HG02884 (cell line): ENCODE measurements at regions not wholly inside any gene's neighbourhood (a gene's known extent, or its start where the extent isn't known, plus 50 kb on each side); places are given as distances from the start of the nearest gene placed in this dataset.
"Not testable (repeated sequence)": the region's sequence is repeated elsewhere in the genome, so short reads cannot be mapped to it uniquely, and the experiment has no call there.

ENCODE experiments used
- ATAC-seq: cut with Tn5 transposase; IDR thresholded peaks from one replicate; pipeline ENCODE4 v1.9.1; 2021; ENCODE audit warnings: mild to moderate bottlenecking, moderate library complexity; ENCODE audit not compliant: unreplicated experiment

- ATAC-seq: not testable (repeated sequence)
These were observed 190.3 kb downstream of the RAB11FIP2 start for GRCh38 chr10:117856426-117856825.

GRCh38 chr10:117860135-117860534 lies 186.6 kb downstream of the RAB11FIP2 start:
- ATAC-seq: no peak

GRCh38 chr10:117860823-117861222 lies 185.9 kb downstream of the RAB11FIP2 start:
- no peak for ATAC-seq

GRCh38 chr10:117861329-117861728 lies 185.4 kb downstream of the RAB11FIP2 start:
- no peak for ATAC-seq

GRCh38 chr10:117863771-117864170 lies 183.0 kb downstream of the RAB11FIP2 start:
- ATAC-seq: no peak

GRCh38 chr10:117865945-117866344 lies 180.8 kb downstream of the RAB11FIP2 start:
- ATAC-seq: no peak

- ATAC-seq: no peak
These were observed 178.6 kb downstream of the RAB11FIP2 start for GRCh38 chr10:117868151-117868550.

GRCh38 chr10:117875793-117876192 lies 170.9 kb downstream of the RAB11FIP2 start:
- no peak for ATAC-seq

- ATAC-seq: no peak
These were observed 170.5 kb downstream of the RAB11FIP2 start for GRCh38 chr10:117876210-117876609.

GRCh38 chr10:117878626-117879025 lies 168.1 kb downstream of the RAB11FIP2 start:
- ATAC-seq: no peak

- ATAC-seq: no peak
These were observed 162.6 kb downstream of the RAB11FIP2 start for GRCh38 chr10:117884093-117884492.

- ATAC-seq: no peak
These were observed 162.1 kb downstream of the RAB11FIP2 start for GRCh38 chr10:117884592-117884991.

GRCh38 chr10:117885206-117885829 lies 161.4 kb downstream of the RAB11FIP2 start:
- ATAC-seq: no peak

- ATAC-seq: no peak
These were observed 160.0 kb downstream of the RAB11FIP2 start for GRCh38 chr10:117886766-117887165.

GRCh38 chr10:117889664-117890063 lies 157.1 kb downstream of the RAB11FIP2 start:
- no peak for ATAC-seq

- no peak for ATAC-seq
These were observed 154.0 kb downstream of the RAB11FIP2 start for GRCh38 chr10:117892681-117893220.

GRCh38 chr10:117894339-117894738 lies 152.4 kb downstream of the RAB11FIP2 start:
- no peak for ATAC-seq

- no peak for ATAC-seq
These were observed 150.2 kb downstream of the RAB11FIP2 start for GRCh38 chr10:117896517-117896916.

GRCh38 chr10:117899181-117899683 lies 147.5 kb downstream of the RAB11FIP2 start:
- ATAC-seq: no peak

GRCh38 chr10:117900280-117900679 lies 146.5 kb downstream of the RAB11FIP2 start:
- ATAC-seq: no peak

- no peak for ATAC-seq
These were observed 142.9 kb downstream of the RAB11FIP2 start for GRCh38 chr10:117903854-117904253.

GRCh38 chr10:117905404-117905803 lies 141.3 kb downstream of the RAB11FIP2 start:
- ATAC-seq: no peak

- no peak for ATAC-seq
These were observed 135.1 kb downstream of the RAB11FIP2 start for GRCh38 chr10:117911684-117912083.
